Panc1 (cell line): ENCODE measurements at regions not wholly inside any gene's neighbourhood (a gene's known extent, or its start where the extent isn't known, plus 50 kb on each side); places are given as distances from the start of the nearest gene placed in this dataset.

Source experiments
- CTCF ChIP-seq: fragments of 450-650 bp; IDR thresholded peaks from 2 replicates; pipeline ENCODE4 v1.5.1; 2017; ENCODE audit warnings: mild to moderate bottlenecking
- POLR2AphosphoS5 ChIP-seq: IDR thresholded peaks from 2 replicates; pipeline ENCODE4 v1.6.1; 2012; ENCODE audit warnings: mild to moderate bottlenecking, low read depth, low read length, moderate library complexity
- TCF7L2 ChIP-seq: IDR thresholded peaks from 2 replicates; pipeline ENCODE4 v1.6.1; 2011; ENCODE audit warnings: mild to moderate bottlenecking, low read depth, low read length, inconsistent platforms

- no peak for TF ChIP-seq POLR2AphosphoS5
- no peak for TF ChIP-seq CTCF
- no peak for TF ChIP-seq TCF7L2
Observed at GRCh38 chr5:142435410-142436115, 110.7 kb upstream of the SPRY4 start.
